OCI-LY7 (cell line): ENCODE measurements at regions not wholly inside any gene's neighbourhood (a gene's known extent, or its start where the extent isn't known, plus 50 kb on each side); places are given as distances from the start of the nearest gene placed in this dataset.

Experiments
- CTCF ChIP-seq: fragments of 200-600 bp; sonication (generic); conservative IDR thresholded peaks from 2 replicates; pipeline ENCODE4 v1.5.1; 2014; ENCODE audit warnings: mild to moderate bottlenecking, antibody characterized with exemption, low read length, moderate library complexity, mixed read lengths
- EZH2phosphoT487 ChIP-seq: fragments of 200-600 bp; sonication (generic); IDR thresholded peaks from 2 replicates; pipeline ENCODE4 v1.6.1; 2018; ENCODE audit warnings: low read depth, borderline replicate concordance, mild to moderate bottlenecking, mixed run types, antibody characterized with exemption, low read length, moderate library complexity, mixed read lengths

- no peak for TF ChIP-seq CTCF
- TF ChIP-seq EZH2phosphoT487, result no peak
Observed at GRCh38 chr3:72675243-72675642, 173.0 kb downstream of the SHQ1 start.
